Colonic mucosa (tissue), 4 donors: ENCODE measurements at regions not wholly inside any gene's neighbourhood (a gene's known extent, or its start where the extent isn't known, plus 50 kb on each side); places are given as distances from the start of the nearest gene placed in this dataset.

ENCODE experiments used
- DNase-seq: peaks from one replicate; pipeline ENCODE4 v3.0.0-alpha.2; 2020
- H3K27ac ChIP-seq: fragments of 200-600 bp; one replicate; pipeline ENCODE4 v1.8.0; 2021
- H3K27me3 ChIP-seq: fragments of 200-600 bp; one replicate; pipeline ENCODE4 v1.8.0; 2021
- H3K36me3 ChIP-seq: fragments of 200-600 bp; one replicate; pipeline ENCODE4 v1.8.0; 2021
- H3K4me1 ChIP-seq: fragments of 200-600 bp; one replicate; pipeline ENCODE4 v1.8.0; 2021; ENCODE audit warnings: mild to moderate bottlenecking
- H3K4me3 ChIP-seq: fragments of 200-600 bp; one replicate; pipeline ENCODE4 v1.8.0; 2021
- H3K9ac ChIP-seq, 2 donors: one replicate each; pipeline ENCODE4 v1.7.0; 2013; ENCODE audit warnings: control low read depth in 2 of 2, low read depth in 2 of 2, low read length in 2 of 2
- H3K9me3 ChIP-seq: fragments of 200-600 bp; one replicate; pipeline ENCODE4 v1.8.0; 2021
- intact Hi-C: fragments of 100-400 bp; cut with DNase I; formaldehyde crosslinking; loops from one replicate; pipeline ENCODE4 v1.14.1; 2022
- TF ChIP-seq, protein P1 (sequence below): fragments of 200-600 bp; IDR thresholded peaks from one replicate; pipeline ENCODE4 v1.8.0; 2022; ENCODE audit warnings: antibody characterized with exemption, mild to moderate bottlenecking
- donor health status: healthy.
- donor health status: DM: no; HTN: no; CAD: no.
- donor health status: DM: no; HTN: no; CAD: no.

DNA sequence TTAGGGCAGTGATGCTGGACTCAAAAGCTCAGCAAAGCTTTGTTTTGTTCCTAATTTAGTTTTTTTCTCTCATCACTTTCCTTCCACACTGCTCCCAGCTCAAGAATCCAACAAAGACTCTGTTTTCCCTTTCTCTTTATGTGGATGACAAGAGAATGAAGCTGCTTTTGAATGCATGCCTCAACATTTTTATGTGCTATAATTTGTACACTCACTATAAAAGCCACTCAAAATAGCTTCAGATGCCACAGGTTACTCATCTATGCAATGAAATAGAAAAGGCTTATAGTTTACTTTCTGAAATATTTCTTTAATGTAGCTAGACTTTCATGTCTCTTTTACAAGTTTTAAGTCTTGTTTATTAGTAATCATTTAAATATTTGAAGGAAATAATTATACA lies 714.9 kb downstream of the OTOL1 start:
- intact Hi-C loops = no loop called here
- Histone ChIP-seq H3K9me3 (no peaks in the 10 kb centered on the region), H3K4me1 (no peaks in the 10 kb centered on the region), H3K27ac (no peak overlapping the region), H3K4me3 (no peak overlapping the region), H3K27me3 (no peaks in the 10 kb centered on the region), H3K36me3 (no peaks in the 10 kb centered on the region), H3K9ac (no peak overlapping the region)
- TF ChIP-seq, protein P1, sequence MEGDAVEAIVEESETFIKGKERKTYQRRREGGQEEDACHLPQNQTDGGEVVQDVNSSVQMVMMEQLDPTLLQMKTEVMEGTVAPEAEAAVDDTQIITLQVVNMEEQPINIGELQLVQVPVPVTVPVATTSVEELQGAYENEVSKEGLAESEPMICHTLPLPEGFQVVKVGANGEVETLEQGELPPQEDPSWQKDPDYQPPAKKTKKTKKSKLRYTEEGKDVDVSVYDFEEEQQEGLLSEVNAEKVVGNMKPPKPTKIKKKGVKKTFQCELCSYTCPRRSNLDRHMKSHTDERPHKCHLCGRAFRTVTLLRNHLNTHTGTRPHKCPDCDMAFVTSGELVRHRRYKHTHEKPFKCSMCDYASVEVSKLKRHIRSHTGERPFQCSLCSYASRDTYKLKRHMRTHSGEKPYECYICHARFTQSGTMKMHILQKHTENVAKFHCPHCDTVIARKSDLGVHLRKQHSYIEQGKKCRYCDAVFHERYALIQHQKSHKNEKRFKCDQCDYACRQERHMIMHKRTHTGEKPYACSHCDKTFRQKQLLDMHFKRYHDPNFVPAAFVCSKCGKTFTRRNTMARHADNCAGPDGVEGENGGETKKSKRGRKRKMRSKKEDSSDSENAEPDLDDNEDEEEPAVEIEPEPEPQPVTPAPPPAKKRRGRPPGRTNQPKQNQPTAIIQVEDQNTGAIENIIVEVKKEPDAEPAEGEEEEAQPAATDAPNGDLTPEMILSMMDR = no peak
- DNase-seq = no peak

DNA sequence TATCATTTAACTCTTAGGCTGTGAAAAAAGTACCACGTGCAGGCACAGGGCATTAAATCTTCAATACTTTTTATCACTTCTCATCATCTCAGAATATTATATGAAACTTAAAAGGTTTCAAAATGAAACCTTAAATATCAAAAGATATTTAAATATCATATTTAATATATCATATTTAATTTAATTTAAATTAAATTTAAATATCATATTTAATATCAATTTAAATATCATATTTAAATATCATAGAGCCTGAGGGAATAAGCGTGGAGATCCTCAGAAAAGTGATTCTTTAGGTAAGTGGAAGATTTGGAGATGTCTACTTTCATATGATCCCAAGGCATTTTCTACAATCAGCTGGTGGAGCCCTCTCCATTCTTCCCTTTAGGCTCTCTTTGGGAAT lies 716.6 kb downstream of the OTOL1 start:
- Histone ChIP-seq H3K27me3 (no peaks in the 10 kb centered on the region), H3K9me3 (no peaks in the 10 kb centered on the region), H3K9ac (no peak overlapping the region), H3K36me3 (no peaks in the 10 kb centered on the region), H3K27ac (no peak overlapping the region), H3K4me1 (no peaks in the 10 kb centered on the region), H3K4me3 (no peak overlapping the region)
- no peak for DNase-seq
- intact Hi-C loops = no loop called here
- TF ChIP-seq, protein P1 = no peak

DNA sequence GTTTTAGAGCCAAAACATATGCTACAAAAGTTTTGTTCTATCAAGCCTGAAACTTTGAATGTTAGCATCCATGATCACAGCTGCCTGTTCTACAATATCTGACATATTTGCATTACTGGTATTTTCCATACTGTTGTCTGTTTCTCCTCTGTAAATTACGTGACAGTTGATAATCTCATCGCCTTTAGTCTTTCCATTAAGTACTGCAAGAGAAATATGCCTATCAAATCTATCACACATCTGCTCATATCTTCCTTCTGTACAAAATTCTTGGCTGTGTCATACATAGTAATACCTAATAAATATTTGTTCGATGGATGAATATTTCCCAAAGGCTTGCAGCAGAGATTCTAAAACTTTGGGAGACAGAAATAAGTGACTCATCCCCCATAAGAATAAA lies 717.3 kb downstream of the OTOL1 start:
- H3K27ac ChIP-seq = no peak overlapping the region
- TF ChIP-seq, protein P1 = no peak
- H3K4me1 ChIP-seq = no peaks in the 10 kb centered on the region
- no peak for DNase-seq
- H3K36me3 ChIP-seq = no peaks in the 10 kb centered on the region
- intact Hi-C loops = no loop called here
- no peak overlapping the region for H3K9ac ChIP-seq
- no peak overlapping the region for H3K4me3 ChIP-seq
- H3K27me3 ChIP-seq = no peaks in the 10 kb centered on the region
- no peaks in the 10 kb centered on the region for H3K9me3 ChIP-seq

DNA sequence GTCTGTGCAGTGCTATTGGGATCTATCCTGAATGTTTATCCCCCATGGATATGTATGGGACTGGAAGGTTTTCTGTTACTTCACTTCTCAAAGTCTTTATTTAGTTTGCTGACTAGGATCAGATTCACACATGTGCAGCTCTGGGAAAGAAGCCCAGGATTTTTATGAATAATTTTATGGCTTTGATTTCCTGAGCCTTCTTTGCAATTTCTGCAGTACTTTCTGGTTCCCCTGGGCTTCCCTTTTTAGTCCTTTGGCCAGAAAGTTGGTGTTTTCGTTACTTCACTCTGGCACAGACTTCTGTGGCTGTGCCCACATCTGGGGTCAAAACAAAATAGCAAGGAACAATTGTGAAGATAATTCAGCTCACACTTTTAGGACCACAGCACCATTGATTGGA lies 721.0 kb downstream of the OTOL1 start:
- TF ChIP-seq, protein P1 = no peak
- H3K27me3 ChIP-seq = no peaks in the 10 kb centered on the region
- H3K9me3 ChIP-seq = no peaks in the 10 kb centered on the region
- no peaks in the 10 kb centered on the region for H3K4me1 ChIP-seq
- H3K9ac ChIP-seq = no peak overlapping the region
- H3K36me3 ChIP-seq = no peaks in the 10 kb centered on the region
- DNase-seq = no peak
- intact Hi-C loops = no loop called here
- no peak overlapping the region for H3K4me3 ChIP-seq
- H3K27ac ChIP-seq = no peak overlapping the region

DNA sequence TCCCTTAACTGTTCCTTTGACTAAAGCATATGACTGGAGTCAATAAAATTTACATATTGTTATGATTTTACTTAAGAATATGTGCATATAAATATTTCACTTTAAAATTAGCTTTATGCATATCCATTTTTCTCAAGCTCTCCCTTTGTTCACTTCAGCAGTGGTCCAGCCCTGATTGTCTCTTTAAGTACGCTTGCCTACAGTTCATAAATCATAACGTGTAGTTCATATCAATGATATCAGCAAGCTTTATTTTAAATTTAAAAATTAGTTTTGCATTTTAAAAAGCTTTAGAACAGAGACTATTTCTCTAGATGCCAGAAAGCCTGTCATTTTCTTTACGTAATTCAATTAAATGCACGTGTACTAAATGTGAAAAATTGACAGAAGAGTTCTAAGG lies 721.9 kb downstream of the OTOL1 start:
- H3K4me1 ChIP-seq = no peaks in the 10 kb centered on the region
- no peak overlapping the region for H3K9ac ChIP-seq
- no peak overlapping the region for H3K27ac ChIP-seq
- no peak for DNase-seq
- H3K4me3 ChIP-seq = no peak overlapping the region
- no peaks in the 10 kb centered on the region for H3K27me3 ChIP-seq
- TF ChIP-seq, protein P1 = no peak
- no peaks in the 10 kb centered on the region for H3K9me3 ChIP-seq
- no peaks in the 10 kb centered on the region for H3K36me3 ChIP-seq
- intact Hi-C loops = no loop called here

DNA sequence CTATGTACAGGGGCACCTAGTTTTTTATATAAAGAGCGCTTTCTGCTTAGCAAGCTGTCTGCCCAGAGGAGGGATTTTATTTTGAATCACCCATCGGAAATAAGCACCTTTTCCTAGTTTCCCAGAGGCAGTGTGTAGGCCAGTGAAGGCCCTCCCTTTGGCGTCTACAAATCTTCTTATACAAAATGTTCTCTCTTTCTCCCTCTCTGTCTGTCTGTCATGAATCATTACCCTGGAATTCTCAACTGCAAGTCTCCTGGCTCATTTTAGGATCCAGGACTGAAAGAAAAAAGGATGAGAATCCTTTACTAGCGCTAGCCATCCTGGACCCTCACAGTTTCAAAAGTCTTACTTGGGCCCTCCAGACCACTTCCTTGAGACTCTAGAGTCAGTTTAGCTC lies 728.1 kb downstream of the OTOL1 start:
- DNase-seq = no peak
- H3K27ac ChIP-seq = no peak overlapping the region
- intact Hi-C loops = no loop called here
- H3K36me3 ChIP-seq = no peaks in the 10 kb centered on the region
- TF ChIP-seq, protein P1 = no peak
- H3K27me3 ChIP-seq = no peaks in the 10 kb centered on the region
- no peaks in the 10 kb centered on the region for H3K9me3 ChIP-seq
- no peaks in the 10 kb centered on the region for H3K4me1 ChIP-seq
- no peak overlapping the region for H3K4me3 ChIP-seq
- H3K9ac ChIP-seq = no peak overlapping the region
